LNCaP clone FGC (cell line): ENCODE measurements at regions not wholly inside any gene's neighbourhood (a gene's known extent, or its start where the extent isn't known, plus 50 kb on each side); places are given as distances from the start of the nearest gene placed in this dataset.

Experiments
- DNase-seq: peaks from one replicate; pipeline ENCODE4 v3.0.0-alpha.2; 2011; ENCODE audit warnings: low read depth
- H3K4me3 ChIP-seq: 2 replicates; pipeline ENCODE4 v1.5.1; 2011; ENCODE audit warnings: mild to moderate bottlenecking, low read depth, low read length, control low read depth
- CTCF ChIP-seq: IDR thresholded peaks from 2 replicates; pipeline ENCODE4 v1.5.1; 2012; ENCODE audit warnings: mild to moderate bottlenecking; ENCODE audit not compliant: control insufficient read depth, insufficient read depth; ENCODE audit errors: extremely low read depth

- no peak for DNase-seq
- no peak overlapping the region for H3K4me3 ChIP-seq
- no peak for TF ChIP-seq CTCF
These were observed 99.0 kb upstream of the KIF26B start for GRCh38 chr1:245055752-245056151.

GRCh38 chr1:245054507-245055270 lies 100.1 kb upstream of the KIF26B start:
- H3K4me3 ChIP-seq: no peak overlapping the region
- TF ChIP-seq CTCF: no peak
- DNase-seq: no peak

GRCh38 chr1:245054105-245054504 lies 100.7 kb upstream of the KIF26B start:
- no peak overlapping the region for H3K4me3 ChIP-seq
- TF ChIP-seq CTCF: no peak
- DNase-seq: no peak

- no peak overlapping the region for H3K4me3 ChIP-seq
- no peak for DNase-seq
- no peak for TF ChIP-seq CTCF
These were observed 102.5 kb upstream of the KIF26B start for GRCh38 chr1:245052258-245052657.

GRCh38 chr1:245051349-245052221 lies 103.2 kb upstream of the KIF26B start:
- no peak for DNase-seq
- no peak for TF ChIP-seq CTCF
- H3K4me3 ChIP-seq: no peak overlapping the region

- DNase-seq: no peak
- TF ChIP-seq CTCF: no peak
- H3K4me3 ChIP-seq: no peak overlapping the region
These were observed 108.0 kb upstream of the KIF26B start for GRCh38 chr1:245046769-245047168.
